ENCODE measurements at regions not wholly inside any gene's neighbourhood (a gene's known extent, or its start where the extent isn't known, plus 50 kb on each side); places are given as distances from the start of the nearest gene placed in this dataset.

DNA sequence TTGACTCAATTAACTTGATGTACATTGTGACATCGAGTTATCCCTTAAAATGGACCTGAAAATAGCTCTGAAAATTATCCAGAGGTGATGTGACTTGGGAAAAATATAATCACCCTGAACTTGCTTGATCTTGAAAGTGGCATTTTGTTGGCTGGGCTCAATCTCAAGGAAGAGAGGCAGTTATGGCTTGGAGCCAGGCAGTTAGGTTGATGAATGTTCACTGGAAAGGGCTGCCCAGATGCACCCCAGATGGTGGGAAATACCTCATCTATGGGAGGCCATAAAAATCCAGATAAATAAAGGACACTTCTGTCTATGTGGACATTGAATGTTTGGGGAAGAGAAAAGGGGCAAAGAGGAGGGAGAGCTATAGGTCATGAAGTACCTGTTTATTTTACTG is 55.7 kb upstream of the OR5AN1 start:
- TF ChIP-seq, protein P1, sequence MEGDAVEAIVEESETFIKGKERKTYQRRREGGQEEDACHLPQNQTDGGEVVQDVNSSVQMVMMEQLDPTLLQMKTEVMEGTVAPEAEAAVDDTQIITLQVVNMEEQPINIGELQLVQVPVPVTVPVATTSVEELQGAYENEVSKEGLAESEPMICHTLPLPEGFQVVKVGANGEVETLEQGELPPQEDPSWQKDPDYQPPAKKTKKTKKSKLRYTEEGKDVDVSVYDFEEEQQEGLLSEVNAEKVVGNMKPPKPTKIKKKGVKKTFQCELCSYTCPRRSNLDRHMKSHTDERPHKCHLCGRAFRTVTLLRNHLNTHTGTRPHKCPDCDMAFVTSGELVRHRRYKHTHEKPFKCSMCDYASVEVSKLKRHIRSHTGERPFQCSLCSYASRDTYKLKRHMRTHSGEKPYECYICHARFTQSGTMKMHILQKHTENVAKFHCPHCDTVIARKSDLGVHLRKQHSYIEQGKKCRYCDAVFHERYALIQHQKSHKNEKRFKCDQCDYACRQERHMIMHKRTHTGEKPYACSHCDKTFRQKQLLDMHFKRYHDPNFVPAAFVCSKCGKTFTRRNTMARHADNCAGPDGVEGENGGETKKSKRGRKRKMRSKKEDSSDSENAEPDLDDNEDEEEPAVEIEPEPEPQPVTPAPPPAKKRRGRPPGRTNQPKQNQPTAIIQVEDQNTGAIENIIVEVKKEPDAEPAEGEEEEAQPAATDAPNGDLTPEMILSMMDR (conservative IDR thresholded peaks at IDR 0.05; ENCODE audit: control insufficient read depth, insufficient read depth, low read depth, low read length): no peak
- no peak for DNase-seq (ENCODE audit: low read depth)
- no peak overlapping the region for H3K4me3 ChIP-seq (ENCODE audit: control insufficient read depth, low read depth, low read length)

DNA sequence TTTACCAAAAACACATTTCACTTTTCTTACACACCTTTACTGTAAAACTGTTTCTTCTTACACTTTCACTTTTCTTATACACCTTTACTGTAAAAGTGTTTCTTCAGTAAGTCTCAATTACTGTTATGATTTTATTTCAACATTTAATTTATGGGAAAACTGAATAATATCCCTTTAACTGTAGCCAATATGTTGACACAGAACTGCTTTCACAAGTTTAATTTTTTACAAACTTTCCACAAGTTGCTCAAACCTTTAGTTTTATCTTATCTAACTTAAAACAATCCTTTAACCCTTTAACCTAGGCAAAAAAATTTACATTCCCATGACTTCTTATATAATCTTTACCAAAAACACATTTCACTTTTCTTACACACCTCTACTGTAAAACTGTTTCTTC is 63.3 kb upstream of the OR5AN1 start:
- DNase-seq (ENCODE audit: low read depth): no peak
- TF ChIP-seq, protein P1 (conservative IDR thresholded peaks at IDR 0.05; ENCODE audit: control insufficient read depth, insufficient read depth, low read depth, low read length): no peak

DNA sequence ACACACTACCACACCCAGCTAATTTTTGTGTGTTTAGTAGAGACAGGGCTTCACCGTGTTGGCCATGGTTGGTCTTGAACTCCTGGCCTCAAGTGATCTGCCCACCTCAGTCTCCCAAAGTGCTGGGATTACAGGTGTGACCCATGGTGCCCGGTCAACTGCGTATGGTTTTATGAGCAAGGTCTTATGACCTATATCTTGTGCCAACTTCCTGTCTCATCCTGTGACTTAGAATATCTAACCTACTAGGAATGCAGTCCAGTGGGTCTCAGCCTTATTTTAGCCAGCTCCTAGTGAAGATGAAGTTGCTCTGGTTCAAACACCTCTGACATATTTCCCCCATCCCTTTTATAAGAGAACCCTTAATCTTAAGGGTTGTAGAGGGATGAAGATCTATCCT is 66.1 kb upstream of the OR5AN1 start:
- no peak overlapping the region for H3K4me3 ChIP-seq (ENCODE audit: control insufficient read depth, low read depth, low read length)
- TF ChIP-seq, protein P1 (conservative IDR thresholded peaks at IDR 0.05; ENCODE audit: control insufficient read depth, insufficient read depth, low read depth, low read length): no peak
- DNase-seq (ENCODE audit: low read depth): no peak

More for the DNA sequence above, 63.3 kb upstream of the OR5AN1 start:
- no peak overlapping the region for H3K4me3 ChIP-seq (ENCODE audit: control insufficient read depth, low read depth, low read length)

DNA sequence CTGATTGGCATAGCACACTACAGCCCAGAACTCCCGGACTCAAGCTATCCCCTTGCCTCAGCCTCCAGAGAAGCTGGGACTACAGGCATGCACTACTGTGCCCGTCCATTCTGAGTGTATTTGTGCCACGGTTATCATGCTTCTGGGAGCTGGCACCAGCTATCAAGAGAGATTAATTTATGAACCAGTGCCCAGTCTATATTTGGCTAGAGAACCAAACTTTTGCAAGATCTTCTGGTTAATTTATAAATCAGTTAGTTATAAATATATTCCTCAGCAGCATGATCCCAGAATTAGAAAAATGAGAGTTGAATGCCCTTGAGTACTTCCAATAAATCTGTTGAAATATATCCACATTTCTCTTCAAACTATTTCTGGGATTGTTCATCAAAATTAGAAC is 67.5 kb upstream of the OR5AN1 start:
- DNase-seq (ENCODE audit: low read depth): no peak
- TF ChIP-seq, protein P1 (conservative IDR thresholded peaks at IDR 0.05; ENCODE audit: control insufficient read depth, insufficient read depth, low read depth, low read length): no peak

DNA sequence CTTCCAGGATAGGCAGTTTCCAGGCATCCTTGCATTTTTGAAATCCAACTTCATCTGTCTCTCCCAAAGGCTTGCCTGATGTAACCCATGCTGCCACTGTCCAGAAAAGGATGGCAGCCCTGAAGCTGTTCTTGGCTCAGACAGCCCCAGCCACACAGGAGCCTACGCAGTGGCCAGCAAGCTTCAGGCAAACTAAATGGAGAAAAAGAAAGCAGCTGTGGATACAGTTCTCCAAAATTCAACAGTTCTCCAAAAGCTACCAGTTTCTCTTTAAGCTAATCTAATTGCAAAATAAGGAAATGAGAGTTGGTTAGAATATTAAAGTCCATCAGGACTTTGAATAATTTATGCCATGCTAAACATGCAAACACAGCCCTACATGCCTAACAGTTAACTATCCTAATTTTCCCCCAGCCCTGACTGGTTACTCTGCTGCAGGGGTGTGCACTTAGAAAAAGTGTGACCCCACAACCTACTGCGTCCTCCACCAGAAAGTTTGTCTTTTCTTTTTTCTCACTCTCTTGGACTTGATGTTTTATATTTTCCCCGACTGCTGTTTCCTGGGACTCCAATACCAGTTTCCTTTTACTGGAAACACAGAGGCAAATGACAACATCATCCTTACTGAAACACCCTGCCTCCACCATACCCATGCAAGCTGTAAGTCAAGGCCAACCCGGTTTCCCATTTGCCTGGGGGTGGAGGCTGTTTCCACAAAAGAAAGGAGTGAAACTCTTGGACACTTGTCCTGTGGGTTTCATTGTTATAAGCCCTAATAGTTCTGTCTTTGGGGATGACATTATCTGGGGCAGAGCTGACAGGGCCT is 69.1 kb upstream of the OR5AN1 start:
- DNase-seq (ENCODE audit: low read depth): no peak
- no peak overlapping the region for H3K4me3 ChIP-seq (ENCODE audit: control insufficient read depth, low read depth, low read length)
- TF ChIP-seq, protein P1 (conservative IDR thresholded peaks at IDR 0.05; ENCODE audit: control insufficient read depth, insufficient read depth, low read depth, low read length): no peak

More for the DNA sequence above, 67.5 kb upstream of the OR5AN1 start:
- no peak overlapping the region for H3K4me3 ChIP-seq (ENCODE audit: control insufficient read depth, low read depth, low read length)

DNA sequence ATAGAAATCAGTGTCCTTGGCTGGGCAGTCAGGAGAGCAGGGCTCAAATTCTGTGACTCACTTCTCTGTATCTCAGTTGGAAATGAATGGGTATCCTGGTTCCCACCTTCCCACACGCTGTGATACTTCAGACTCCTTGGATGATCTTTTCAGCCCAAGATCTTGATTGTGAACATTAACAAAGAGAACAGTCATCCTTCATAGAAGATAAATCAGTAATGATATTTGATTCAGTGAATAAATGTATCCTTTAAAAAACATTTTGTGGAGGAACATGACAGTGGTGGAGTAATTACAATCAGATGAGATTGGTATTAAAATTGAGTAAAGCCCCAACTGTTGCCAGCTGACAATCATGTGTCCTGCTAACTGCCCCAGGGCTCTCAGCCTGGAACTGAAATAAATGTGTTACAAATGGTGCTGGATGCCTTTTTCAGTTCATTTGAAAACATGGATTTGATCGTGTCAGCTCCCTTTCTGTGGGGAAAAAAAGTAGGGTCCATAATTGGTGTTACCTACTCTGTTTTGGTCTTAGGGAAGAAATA is 72.9 kb upstream of the OR5AN1 start:
- H3K4me3 ChIP-seq (ENCODE audit: control insufficient read depth, low read depth, low read length): no peak overlapping the region
- no peak for DNase-seq (ENCODE audit: low read depth)
- TF ChIP-seq, protein P1 (conservative IDR thresholded peaks at IDR 0.05; ENCODE audit: control insufficient read depth, insufficient read depth, low read depth, low read length): no peak
